ENCODE measurements at regions not wholly inside any gene's neighbourhood (a gene's known extent, or its start where the extent isn't known, plus 50 kb on each side); places are given as distances from the start of the nearest gene placed in this dataset.

- TF ChIP-seq CTCF (conservative IDR thresholded peaks at IDR 0.05; ENCODE audit: low read depth, low read length) (no peak), RCOR1 (IDR thresholded peaks at IDR 0.05; ENCODE audit: insufficient replicate concordance, low read length) (no peak)
Observed at GRCh38 chr7:46741181-46741580, 820.1 kb upstream of the IGFBP3 start.

Data from IMR-90 (cell line).